OCI-LY7 (cell line): ENCODE measurements at regions not wholly inside any gene's neighbourhood (a gene's known extent, or its start where the extent isn't known, plus 50 kb on each side); places are given as distances from the start of the nearest gene placed in this dataset.
A peak's percentile ranks its signal among the peaks of the same experiment; 100 is the strongest.

Source experiments
- BruUV-seq: library from RNA; stranded (reverse); fragments of 400-500 nt; replicated peaks from 2 replicates; lab custom pipeline; 2021; lab: Mats Ljungman, UMichigan
- CTCF ChIA-PET: fragments of 300-600 bp; sonication (Branson Sonifier 250); formaldehyde crosslinking; loops from one replicate; lab custom pipeline; 2022; ENCODE audit warnings: antibody characterized with exemption; ENCODE audit not compliant: unreplicated experiment; lab: Charles Lee
- POLR2A ChIA-PET: fragments of 300-600 bp; sonication (Branson Sonifier 250); formaldehyde crosslinking; loops from one replicate; lab custom pipeline; 2022; ENCODE audit warnings: antibody characterized with exemption; lab: Charles Lee
- DNase-seq: peaks from one replicate; pipeline ENCODE4 v3.0.0-alpha.2; 2015; ENCODE audit warnings: low spot score
- H2AFZ ChIP-seq: fragments of 200-600 bp; sonication (generic), shearing (Covaris generic); 2 replicates; pipeline ENCODE4 v1.6.1; 2014; ENCODE audit warnings: mild to moderate bottlenecking, antibody characterized with exemption, low read length, moderate library complexity
- H3K27ac ChIP-seq: fragments of 200-600 bp; sonication (generic); 2 replicates; pipeline ENCODE4 v1.5.1; 2014; ENCODE audit warnings: mixed run types, low read depth, mild to moderate bottlenecking, moderate library complexity, low read length, inconsistent platforms; ENCODE audit not compliant: poor library complexity, severe bottlenecking
- H3K36me3 ChIP-seq: fragments of 200-600 bp; sonication (generic); 2 replicates; pipeline ENCODE4 v1.6.1; 2014; ENCODE audit warnings: mild to moderate bottlenecking, antibody characterized with exemption, low read length, moderate library complexity, mixed read lengths; ENCODE audit not compliant: insufficient read depth
- H3K4me1 ChIP-seq: fragments of 200-600 bp; sonication (generic); 2 replicates; pipeline ENCODE4 v1.5.1; 2014; ENCODE audit warnings: mild to moderate bottlenecking, low read length; ENCODE audit not compliant: insufficient read depth, poor library complexity, severe bottlenecking
- H3K4me2 ChIP-seq: fragments of 200-600 bp; sonication (generic); 2 replicates; pipeline ENCODE4 v1.6.1; 2014; ENCODE audit warnings: mild to moderate bottlenecking, low read length
- H3K4me3 ChIP-seq: fragments of 200-600 bp; sonication (generic); 2 replicates; pipeline ENCODE4 v1.5.1; 2014; ENCODE audit warnings: mild to moderate bottlenecking, low read depth, low read length; ENCODE audit not compliant: poor library complexity, severe bottlenecking
- H3K79me2 ChIP-seq: fragments of 200-600 bp; sonication (generic); 2 replicates; pipeline ENCODE4 v1.6.1; 2016; ENCODE audit warnings: low read depth, mild to moderate bottlenecking, low read length, moderate library complexity, mixed read lengths; ENCODE audit not compliant: insufficient read depth
- H3K9me2 ChIP-seq: fragments of 200-600 bp; sonication (generic); 2 replicates; pipeline ENCODE4 v1.6.1; 2016; ENCODE audit warnings: mild to moderate bottlenecking, low read length, mixed read lengths; ENCODE audit not compliant: insufficient read depth
- H3K9me3 ChIP-seq: fragments of 200-600 bp; sonication (generic); 2 replicates; pipeline ENCODE4 v1.6.1; 2014; ENCODE audit warnings: mild to moderate bottlenecking, mixed run types, low read length, mixed read lengths
- H4K20me1 ChIP-seq: fragments of 200-600 bp; sonication (generic); 2 replicates; pipeline ENCODE4 v1.6.1; 2014; ENCODE audit warnings: mild to moderate bottlenecking, antibody characterized with exemption, low read length, moderate library complexity, mixed read lengths; ENCODE audit not compliant: insufficient read depth
- CTCF ChIP-seq: fragments of 200-600 bp; sonication (generic); conservative IDR thresholded peaks from 2 replicates; pipeline ENCODE4 v1.5.1; 2014; ENCODE audit warnings: mild to moderate bottlenecking, antibody characterized with exemption, low read length, moderate library complexity, mixed read lengths
- EZH2phosphoT487 ChIP-seq: fragments of 200-600 bp; sonication (generic); IDR thresholded peaks from 2 replicates; pipeline ENCODE4 v1.6.1; 2018; ENCODE audit warnings: low read depth, borderline replicate concordance, mild to moderate bottlenecking, mixed run types, antibody characterized with exemption, low read length, moderate library complexity, mixed read lengths
- intact Hi-C: fragments of 100-400 bp; cut with micrococcal nuclease; formaldehyde crosslinking; loops from one replicate; pipeline ENCODE4 v1.10.0; 2022; ENCODE audit not compliant: unreplicated experiment

DNA sequence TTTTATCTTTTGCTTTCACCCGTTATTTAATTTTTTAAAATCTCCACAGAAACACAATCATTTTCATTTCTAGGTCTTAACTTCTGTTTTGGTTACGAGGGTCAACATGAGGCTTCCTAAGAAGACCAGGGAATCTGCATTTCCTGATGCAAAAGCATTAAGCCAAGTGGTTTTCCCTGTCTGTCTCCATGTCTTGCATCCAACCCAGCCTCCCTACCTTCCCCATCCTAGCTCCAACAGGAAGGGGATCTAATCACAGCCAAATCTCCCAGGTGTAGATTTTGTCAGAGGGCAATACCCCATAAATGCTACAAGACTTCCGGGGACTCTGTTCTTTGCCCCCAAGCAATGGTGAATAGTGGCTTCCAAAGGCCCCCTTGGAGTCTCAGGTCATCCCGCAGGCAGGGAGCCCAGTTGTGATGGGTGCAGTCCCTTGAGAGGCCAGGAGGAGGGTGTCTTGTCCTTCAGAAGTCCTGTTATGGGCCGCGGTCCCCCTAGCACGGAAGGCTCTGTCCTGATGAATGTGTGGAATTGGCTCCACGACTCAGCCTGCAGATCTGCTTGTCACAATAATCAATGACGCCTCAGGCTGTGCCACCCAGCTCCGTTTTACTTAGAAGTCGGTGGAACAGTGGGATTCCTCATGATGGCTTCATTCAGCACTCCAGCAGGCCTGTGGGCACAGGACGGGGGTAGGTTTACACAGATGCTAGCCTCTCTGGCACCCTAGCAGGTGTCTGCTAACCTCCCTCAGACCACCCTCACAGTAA is 141.1 kb downstream of the RGS9 start:
- Histone ChIP-seq H3K4me3 (no peak overlapping the region), H3K9me2 (no peaks in the 10 kb centered on the region), H3K27ac (no peak overlapping the region), H3K4me1 (no peaks in the 10 kb centered on the region), H3K4me2 (no peak overlapping the region), H3K79me2 (no peaks in the 10 kb centered on the region), H2AFZ (no peak overlapping the region), H4K20me1 (no peaks in the 10 kb centered on the region), H3K36me3 (no peaks in the 10 kb centered on the region), H3K9me3 (no peaks in the 10 kb centered on the region)
- intact Hi-C loops = no loop called here
- ChIA-PET CTCF (no interaction called here), POLR2A (no interaction called here)
- DNase-seq = peak; percentile 6
- peak; percentile 52 for TF ChIP-seq CTCF
- no peak for TF ChIP-seq EZH2phosphoT487
- no TSS peak for BruUV-seq

- no peaks in the 10 kb centered on the region for H3K4me1 ChIP-seq
- no peak overlapping the region for H2AFZ ChIP-seq
- no peak for TF ChIP-seq CTCF
- POLR2A ChIA-PET = no interaction called here
- no peaks in the 10 kb centered on the region for H3K9me2 ChIP-seq
- CTCF ChIA-PET = no interaction called here
- no TSS peak for BruUV-seq
- H3K4me2 ChIP-seq = no peak overlapping the region
- H3K4me3 ChIP-seq = no peak overlapping the region
- DNase-seq = peak; percentile 6
- no peaks in the 10 kb centered on the region for H3K36me3 ChIP-seq
- no peaks in the 10 kb centered on the region for H3K9me3 ChIP-seq
- H3K27ac ChIP-seq = no peak overlapping the region
- H4K20me1 ChIP-seq = no peaks in the 10 kb centered on the region
- intact Hi-C loops = no loop called here
- no peaks in the 10 kb centered on the region for H3K79me2 ChIP-seq
Observed at GRCh38 chr17:65277576-65277975, 140.4 kb downstream of the RGS9 start.
